ENCODE measurements at regions not wholly inside any gene's neighbourhood (a gene's known extent, or its start where the extent isn't known, plus 50 kb on each side); places are given as distances from the start of the nearest gene placed in this dataset.

GRCh38 chr12:58544281-58544680 is 376.0 kb downstream of the LRIG3 start:
- no peak for DNase-seq

- DNase-seq = no peak
Observed at GRCh38 chr12:58547217-58547616, 373.1 kb downstream of the LRIG3 start.

GRCh38 chr12:58548801-58549200 is 371.5 kb downstream of the LRIG3 start:
- no peak for DNase-seq

DNA sequence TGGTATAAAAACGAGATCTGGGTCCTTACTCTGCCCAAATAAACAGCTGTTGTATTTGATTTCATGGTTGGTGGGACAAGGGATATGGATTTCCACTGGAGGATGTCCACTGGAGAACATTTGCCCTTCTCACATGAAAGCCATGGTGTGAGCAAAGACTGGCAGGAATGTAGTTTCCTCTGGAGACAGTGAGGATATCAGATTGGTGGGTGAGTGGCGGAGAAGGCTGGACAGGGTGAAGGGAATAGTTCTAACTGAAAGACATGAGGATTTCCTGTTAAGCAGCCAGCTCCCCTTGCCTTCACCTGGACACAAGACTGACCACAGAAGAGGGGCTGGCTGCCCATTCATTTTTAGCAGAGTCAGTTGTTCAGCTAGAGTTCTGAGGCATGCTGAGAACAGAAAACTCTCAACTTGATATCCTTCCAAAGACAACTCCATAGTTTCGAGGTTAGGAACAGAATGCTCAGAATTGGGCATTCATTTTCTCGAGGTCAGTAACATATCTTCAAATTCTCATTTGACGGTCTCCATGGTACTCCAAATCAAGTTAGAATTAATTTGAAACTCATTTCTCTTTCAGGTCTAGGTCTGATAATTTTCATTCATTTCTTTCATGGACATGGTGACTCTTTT is 365.7 kb downstream of the LRIG3 start:
- no peak for DNase-seq

DNA sequence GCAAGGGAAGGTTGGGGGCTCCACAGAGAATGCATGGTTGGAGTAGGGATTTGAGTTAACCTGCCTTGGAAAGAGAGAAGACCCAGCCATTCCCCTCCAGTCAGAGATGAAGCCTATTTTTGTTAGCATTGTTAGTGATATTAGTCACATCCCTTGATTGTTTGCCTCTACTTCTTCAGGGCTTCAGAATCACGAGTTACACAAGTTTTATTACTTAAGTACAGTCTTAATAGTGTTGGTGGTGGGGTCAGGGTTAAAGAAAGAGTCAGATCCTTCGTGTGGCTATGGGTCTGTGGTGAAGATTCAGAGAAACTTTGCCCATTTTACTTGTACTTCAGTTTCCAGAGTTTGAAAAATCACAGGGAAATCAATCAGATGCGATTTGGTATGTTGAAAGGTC is 363.1 kb downstream of the LRIG3 start:
- DNase-seq = no peak

GRCh38 chr12:58557661-58558060 is 362.6 kb downstream of the LRIG3 start:
- DNase-seq = no peak

DNA sequence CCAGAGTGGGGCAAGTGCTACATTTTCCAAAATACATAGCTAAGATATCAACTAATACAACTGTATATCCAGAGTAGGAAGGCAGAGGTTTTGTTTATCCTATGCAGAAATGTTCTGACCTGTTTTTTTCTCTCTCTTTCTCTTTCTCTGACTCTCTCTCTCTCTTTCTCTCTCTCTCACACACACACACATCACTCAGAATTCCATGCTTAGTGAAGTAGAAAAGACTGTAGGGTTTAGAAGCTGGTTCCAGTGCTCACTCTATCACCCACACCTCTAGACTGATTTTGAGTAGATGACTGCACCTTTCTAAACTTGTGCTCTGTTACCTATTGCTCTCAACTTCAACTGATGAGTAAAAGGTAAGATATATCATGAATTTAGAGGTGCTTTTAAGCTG is 356.7 kb downstream of the LRIG3 start:
- DNase-seq = no peak

GRCh38 chr12:58564721-58565120 is 355.6 kb downstream of the LRIG3 start:
- no peak for DNase-seq

GRCh38 chr12:58566599-58566998 is 353.7 kb downstream of the LRIG3 start:
- DNase-seq = no peak

GRCh38 chr12:58567189-58567588 is 353.1 kb downstream of the LRIG3 start:
- DNase-seq = no peak

DNA sequence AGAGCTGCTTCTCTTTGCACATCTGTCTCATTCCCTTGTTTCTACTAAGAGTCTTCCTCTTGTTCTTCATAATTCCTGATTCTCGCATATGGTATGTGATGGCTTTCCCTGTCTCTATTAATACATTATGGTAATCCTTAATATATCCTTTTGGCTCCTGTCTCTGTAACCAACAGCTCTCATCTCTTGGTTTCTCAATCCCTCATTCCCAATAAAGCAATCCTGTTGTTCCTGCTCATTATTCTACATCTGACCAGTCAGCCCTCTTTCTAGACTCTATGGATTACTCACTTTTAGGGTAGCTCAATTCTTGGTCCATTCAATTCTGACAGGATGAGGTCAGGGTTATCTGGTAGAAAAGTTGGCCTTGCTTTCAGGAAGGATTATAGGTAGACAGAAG is 349.9 kb downstream of the LRIG3 start:
- DNase-seq = no peak

GRCh38 chr12:58575256-58575655 is 345.0 kb downstream of the LRIG3 start:
- no peak for DNase-seq

DNA sequence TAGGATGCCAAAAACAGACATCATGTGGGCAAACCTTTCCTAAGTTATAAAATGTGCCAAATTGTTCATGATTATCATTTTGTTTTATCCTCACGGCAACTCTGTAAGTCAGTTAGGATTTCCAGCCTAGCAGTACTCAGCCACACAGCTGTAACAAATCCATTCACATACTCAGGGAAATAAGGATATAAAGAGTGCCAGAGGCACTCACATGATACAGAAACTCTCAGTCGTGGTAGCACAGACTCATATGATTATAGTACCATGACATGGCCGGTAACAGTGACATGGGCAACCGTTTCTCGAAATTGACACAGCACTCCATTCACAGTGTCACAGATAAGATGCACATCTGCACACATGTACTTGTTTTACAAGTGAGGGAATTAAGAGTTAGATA is 344.2 kb downstream of the LRIG3 start:
- DNase-seq = no peak

DNA sequence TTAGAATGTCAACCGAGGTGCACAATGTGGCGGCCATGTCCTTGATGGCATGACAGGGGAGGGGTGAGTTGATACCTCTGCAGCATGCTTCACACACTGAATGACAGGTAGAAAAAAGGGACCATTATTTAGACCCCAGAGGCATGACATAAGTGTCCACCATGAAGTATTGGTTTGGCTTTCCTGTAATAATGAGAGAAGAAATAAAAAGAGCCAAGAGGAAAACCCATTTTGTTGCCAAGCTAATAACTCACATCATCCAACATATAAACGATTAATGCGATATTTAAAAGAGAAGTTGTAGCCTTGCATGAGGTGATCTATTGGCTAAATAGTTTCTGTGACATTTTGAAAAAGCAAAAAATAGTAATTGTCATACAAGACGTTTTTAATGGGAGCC is 343.4 kb downstream of the LRIG3 start:
- DNase-seq = no peak

DNA sequence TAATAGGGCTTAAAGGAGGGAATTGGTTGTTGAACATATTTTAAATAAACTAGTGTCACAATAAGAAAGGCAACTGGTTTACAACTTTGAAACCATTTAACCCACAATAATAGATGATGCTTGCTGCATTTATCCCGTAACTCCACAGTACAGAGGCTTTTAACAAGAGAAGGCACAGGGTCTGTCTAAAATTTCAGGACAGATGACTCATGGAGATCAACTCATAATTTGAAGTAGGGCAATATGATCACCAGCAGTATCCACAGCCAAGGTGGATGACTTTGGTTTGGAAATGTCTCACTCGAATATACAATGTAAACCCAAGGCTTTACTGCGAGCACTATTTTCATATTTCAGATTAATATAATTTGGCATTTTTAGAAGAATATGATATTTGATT is 340.2 kb downstream of the LRIG3 start:
- DNase-seq = no peak

DNA sequence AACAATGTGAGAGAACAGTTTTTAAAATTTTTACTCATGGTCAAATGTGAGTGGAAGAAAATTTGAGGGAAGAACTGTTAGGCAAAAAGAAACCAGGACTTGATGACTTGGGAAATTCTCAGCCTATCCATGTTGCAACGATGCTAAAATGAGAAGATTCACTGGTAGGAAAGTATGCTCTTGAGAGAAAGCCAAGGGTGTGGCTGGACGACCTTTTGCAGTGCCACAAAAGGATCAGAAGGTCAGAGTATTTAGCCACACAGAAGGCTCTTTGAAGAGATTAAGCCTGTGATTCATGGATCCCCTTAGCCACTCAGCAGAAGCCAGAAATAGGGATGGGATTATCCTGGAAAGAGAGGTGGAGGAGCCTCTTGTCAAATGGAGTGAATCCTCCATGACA is 336.8 kb downstream of the LRIG3 start:
- no peak for DNase-seq

- no peak for DNase-seq
Observed at GRCh38 chr12:58583940-58584339, 336.4 kb downstream of the LRIG3 start.

- no peak for DNase-seq
Observed at GRCh38 chr12:58584880-58585279, 335.4 kb downstream of the LRIG3 start.

DNA sequence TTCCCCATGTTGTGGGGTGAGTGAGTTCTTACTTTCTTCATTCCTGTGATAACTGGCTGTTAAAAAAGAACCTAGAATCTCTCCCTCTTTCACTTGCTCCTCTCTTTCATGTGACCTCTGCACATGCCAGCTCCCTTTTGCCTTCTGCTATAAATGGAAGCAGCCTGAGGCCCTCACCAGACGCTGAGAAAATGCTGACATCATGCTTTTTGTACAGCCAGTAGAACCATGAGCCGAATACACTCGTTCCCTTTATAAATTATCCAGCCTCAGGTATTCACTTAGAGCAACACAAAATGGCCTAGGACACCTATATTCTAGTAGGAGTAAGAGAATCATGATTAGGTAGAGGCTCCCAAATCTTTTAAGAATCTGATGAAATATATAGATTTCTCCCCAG is 333.5 kb downstream of the LRIG3 start:
- DNase-seq = no peak

DNA sequence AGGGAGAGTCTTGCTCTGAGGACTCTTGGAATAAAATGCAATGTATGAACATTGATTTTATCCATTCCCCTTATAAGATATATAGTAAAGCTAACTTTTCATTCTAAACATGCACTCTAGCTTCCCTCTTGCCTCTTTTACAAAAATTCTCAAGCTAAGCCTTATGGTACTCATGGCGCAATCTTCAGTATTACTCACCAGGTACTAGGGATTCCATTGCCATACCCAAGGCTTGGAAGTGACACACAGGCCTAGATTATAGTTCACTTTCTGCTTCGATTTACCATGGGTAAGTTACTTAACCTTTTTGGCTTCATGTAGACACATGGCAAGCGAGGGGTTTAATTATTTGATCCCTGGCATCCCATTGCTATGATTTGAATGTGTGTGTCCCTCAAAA is 331.5 kb downstream of the LRIG3 start:
- no peak for DNase-seq

- no peak for DNase-seq
Observed at GRCh38 chr12:58592475-58593207, 327.7 kb downstream of the LRIG3 start.

DNA sequence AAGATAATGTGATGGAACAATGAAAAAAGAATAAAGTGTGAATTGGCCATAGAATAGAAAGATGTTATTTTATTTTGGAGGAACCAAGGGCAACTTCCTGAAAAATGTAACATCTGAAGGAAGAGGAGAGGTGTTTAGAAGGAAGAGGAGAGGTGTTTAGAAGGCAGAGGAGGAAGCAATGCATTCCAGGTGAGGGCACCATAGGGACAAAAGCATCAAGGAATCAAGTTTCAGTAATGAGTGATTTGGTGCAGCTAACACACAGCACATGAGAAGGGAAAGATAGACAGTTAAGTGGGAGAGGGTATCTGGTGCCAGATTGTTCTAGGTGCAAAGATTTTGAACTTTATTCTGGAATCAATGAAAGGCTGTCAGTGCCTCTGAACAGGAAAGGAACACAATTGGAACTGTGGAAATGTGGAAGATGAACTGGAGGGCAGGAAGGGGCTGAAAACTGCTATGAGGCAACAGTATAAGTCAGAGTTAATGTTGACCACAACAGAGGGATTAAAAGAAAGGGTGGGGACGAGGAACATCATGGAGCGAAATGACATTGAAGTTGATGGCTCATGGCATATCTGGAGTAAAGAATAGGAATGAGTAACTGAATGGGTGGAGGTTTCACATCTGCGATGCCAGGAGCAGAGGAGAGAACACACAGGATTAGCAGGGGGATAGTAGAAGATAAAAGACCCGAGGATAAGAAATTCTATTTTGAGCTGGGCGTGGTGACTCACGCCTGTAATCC is 326.6 kb downstream of the LRIG3 start:
- DNase-seq = no peak

- no peak for DNase-seq
Observed at GRCh38 chr12:58596381-58596780, 323.9 kb downstream of the LRIG3 start.

GRCh38 chr12:58601529-58601928 is 318.8 kb downstream of the LRIG3 start:
- no peak for DNase-seq
